ENCODE measurements at regions not wholly inside any gene's neighbourhood (a gene's known extent, or its start where the extent isn't known, plus 50 kb on each side); places are given as distances from the start of the nearest gene placed in this dataset.

DNA sequence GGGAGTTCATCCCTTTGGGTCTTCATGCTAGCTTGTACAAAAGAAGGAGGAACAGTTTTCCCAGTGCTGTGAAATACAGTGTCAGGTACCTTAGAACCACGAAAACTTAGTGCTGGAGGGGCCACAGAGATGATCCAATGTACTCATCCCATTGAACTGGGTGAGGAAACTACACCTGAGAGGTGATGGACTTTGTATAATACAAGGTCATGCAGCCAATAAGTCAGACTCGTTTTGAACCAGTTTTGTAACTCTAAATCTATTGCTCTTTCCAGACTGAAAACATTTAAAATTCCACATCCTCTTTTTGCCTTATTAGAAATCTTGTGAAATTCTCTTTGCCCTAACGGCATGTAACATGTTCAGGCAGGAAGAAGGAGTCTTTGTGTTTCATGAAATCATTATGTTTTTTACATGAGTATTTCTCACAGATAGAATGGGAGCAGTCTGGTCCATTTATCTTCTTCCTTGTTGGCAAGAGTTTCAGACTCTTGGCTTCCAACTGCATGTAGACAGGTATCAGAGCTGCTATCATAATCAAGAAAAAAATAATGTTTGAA is 146.8 kb upstream of the FBXL7 start:
- Mint-ChIP-seq H3K27ac (no peak overlapping the region), H3K4me3 (no peak overlapping the region), H3K36me3 (no peaks in the 10 kb centered on the region), H3K4me1 (no peaks in the 10 kb centered on the region), H3K27me3 (no peaks in the 10 kb centered on the region), H3K9me3 (peaks cover 0 to 13% (median 8%) of the 10 kb centered on the region in 5 donors)
- H3K27ac ChIP-seq (ENCODE audit: low read depth, low read length) = no peak overlapping the region
- no peaks in the 10 kb centered on the region for H3K27me3 ChIP-seq (ENCODE audit: insufficient read depth, low read length, poor library complexity, severe bottlenecking)
- H3K4me1 ChIP-seq (ENCODE audit: insufficient read depth, low read length) = no peaks in the 10 kb centered on the region
- ChIA-PET CTCF (no interaction called here), POLR2A (no interaction called here)
- no peaks in the 10 kb centered on the region for H3K9me3 ChIP-seq (ENCODE audit: low read length)
- H3K4me3 ChIP-seq (ENCODE audit: low read length) = no peak overlapping the region
- no peaks in the 10 kb centered on the region for H3K36me3 ChIP-seq (ENCODE audit: insufficient read depth, low read length)
- DNase-seq = no peak

- Histone ChIP-seq H3K27me3 (ENCODE audit: insufficient read depth, low read length, poor library complexity, severe bottlenecking) (no peaks in the 10 kb centered on the region), H3K4me3 (ENCODE audit: low read length) (no peak overlapping the region), H3K27ac (ENCODE audit: low read depth, low read length) (no peak overlapping the region), H3K9me3 (ENCODE audit: low read length) (no peaks in the 10 kb centered on the region), H3K4me1 (ENCODE audit: insufficient read depth, low read length) (no peaks in the 10 kb centered on the region), H3K36me3 (ENCODE audit: insufficient read depth, low read length) (no peaks in the 10 kb centered on the region)
- Mint-ChIP-seq H3K4me3 (no peak overlapping the region), H3K36me3 (no peaks in the 10 kb centered on the region), H3K4me1 (no peaks in the 10 kb centered on the region), H3K27me3 (no peaks in the 10 kb centered on the region), H3K9me3 (peaks cover 0 to 9% (median 7%) of the 10 kb centered on the region in 5 donors), H3K27ac (no peak overlapping the region)
- POLR2A ChIA-PET = no interaction called here
- CTCF ChIA-PET = no interaction called here
- DNase-seq = no peak
Observed at GRCh38 chr5:15350614-15351013, 149.4 kb upstream of the FBXL7 start.

DNA sequence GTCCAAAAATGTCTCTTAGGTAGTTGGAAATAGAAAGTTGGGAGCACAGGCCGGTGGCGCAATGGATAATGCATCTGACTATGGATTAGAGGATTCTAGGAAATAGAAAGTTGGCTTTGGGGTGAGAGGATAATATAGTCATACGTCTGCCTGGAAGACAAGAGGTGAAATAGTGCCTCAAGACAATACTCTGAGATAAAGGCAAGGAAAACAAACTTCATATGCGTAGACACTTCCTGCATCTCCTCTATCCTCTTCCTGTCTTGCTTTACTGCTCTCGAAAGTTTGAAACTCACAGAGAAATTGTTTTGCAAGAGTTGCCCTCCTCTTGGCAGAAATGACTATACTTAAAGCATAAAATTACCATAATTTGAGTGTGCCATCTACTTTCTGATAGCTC is 153.2 kb upstream of the FBXL7 start:
- Mint-ChIP-seq H3K27me3 (no peaks in the 10 kb centered on the region), H3K4me1 (no peaks in the 10 kb centered on the region), H3K36me3 (no peaks in the 10 kb centered on the region), H3K27ac (no peak overlapping the region), H3K4me3 (no peak overlapping the region), H3K9me3 (peaks cover 0 to 12% (median 5%) of the 10 kb centered on the region in 5 donors)
- Histone ChIP-seq H3K36me3 (ENCODE audit: insufficient read depth, low read length) (no peaks in the 10 kb centered on the region), H3K4me3 (ENCODE audit: low read length) (no peak overlapping the region), H3K27me3 (ENCODE audit: insufficient read depth, low read length, poor library complexity, severe bottlenecking) (no peaks in the 10 kb centered on the region), H3K27ac (ENCODE audit: low read depth, low read length) (no peak overlapping the region), H3K9me3 (ENCODE audit: low read length) (no peaks in the 10 kb centered on the region), H3K4me1 (ENCODE audit: insufficient read depth, low read length) (no peaks in the 10 kb centered on the region)
- CTCF ChIA-PET = no interaction called here
- POLR2A ChIA-PET = no interaction called here
- no peak for DNase-seq

DNA sequence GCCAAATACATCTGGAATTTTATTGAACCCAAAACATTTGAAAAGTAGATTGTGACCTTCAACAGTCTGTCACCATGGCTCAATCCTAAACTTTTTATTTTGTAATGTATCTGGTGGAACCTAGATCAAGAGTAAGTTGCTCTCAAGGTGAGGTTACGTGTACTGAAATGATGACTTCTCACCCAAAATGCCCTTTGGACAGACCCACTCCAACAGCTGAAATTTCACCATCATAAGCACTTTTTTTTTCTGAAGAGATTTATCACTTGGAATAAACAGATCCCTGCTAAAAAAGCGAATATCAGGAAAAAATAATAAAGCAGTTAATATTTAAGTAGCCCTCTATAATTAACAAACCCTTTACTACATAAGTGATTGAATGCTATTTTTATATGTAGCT is 155.0 kb upstream of the FBXL7 start:
- DNase-seq = no peak
- H3K27ac Mint-ChIP-seq = no peak overlapping the region
- peaks cover 4 to 9% (median 5%) of the 10 kb centered on the region in 5 donors for H3K9me3 Mint-ChIP-seq
- no peaks in the 10 kb centered on the region for H3K36me3 Mint-ChIP-seq
- Histone ChIP-seq H3K9me3 (ENCODE audit: low read length) (no peaks in the 10 kb centered on the region), H3K4me3 (ENCODE audit: low read length) (no peak overlapping the region), H3K36me3 (ENCODE audit: insufficient read depth, low read length) (no peaks in the 10 kb centered on the region), H3K27ac (ENCODE audit: low read depth, low read length) (no peak overlapping the region), H3K27me3 (ENCODE audit: insufficient read depth, low read length, poor library complexity, severe bottlenecking) (no peaks in the 10 kb centered on the region), H3K4me1 (ENCODE audit: insufficient read depth, low read length) (no peaks in the 10 kb centered on the region)
- CTCF ChIA-PET = no interaction called here
- H3K27me3 Mint-ChIP-seq = no peaks in the 10 kb centered on the region
- H3K4me3 Mint-ChIP-seq = no peak overlapping the region
- POLR2A ChIA-PET = no interaction called here
- no peaks in the 10 kb centered on the region for H3K4me1 Mint-ChIP-seq

DNA sequence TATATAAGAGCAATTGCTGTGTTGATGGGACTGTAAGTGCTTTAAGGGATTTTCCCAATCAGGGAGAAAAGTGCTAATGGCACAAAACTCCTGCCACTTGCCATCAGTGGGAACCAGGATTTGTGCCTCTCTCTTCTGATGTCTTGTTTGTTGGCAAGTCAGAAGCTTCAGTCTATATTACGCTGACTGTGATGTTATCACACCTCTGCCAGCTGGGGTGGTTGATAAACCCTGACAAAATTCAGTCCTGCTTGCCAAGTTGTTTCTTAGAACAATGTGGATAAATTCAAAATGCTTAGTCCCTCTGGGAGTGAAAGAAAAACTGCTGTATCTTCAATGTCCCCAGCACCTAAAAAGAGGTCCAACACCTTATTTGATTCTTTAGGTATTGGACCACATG is 161.4 kb upstream of the FBXL7 start:
- no peak for DNase-seq
- Histone ChIP-seq H3K9me3 (ENCODE audit: low read length) (no peaks in the 10 kb centered on the region), H3K36me3 (ENCODE audit: insufficient read depth, low read length) (no peaks in the 10 kb centered on the region), H3K4me1 (ENCODE audit: insufficient read depth, low read length) (no peaks in the 10 kb centered on the region), H3K27ac (ENCODE audit: low read depth, low read length) (no peak overlapping the region), H3K4me3 (ENCODE audit: low read length) (no peak overlapping the region), H3K27me3 (ENCODE audit: insufficient read depth, low read length, poor library complexity, severe bottlenecking) (no peaks in the 10 kb centered on the region)
- no peaks in the 10 kb centered on the region for H3K36me3 Mint-ChIP-seq
- ChIA-PET CTCF (interaction anchor here (1.5 kb wide), 1 partner anchor 14 kb away, joined by 3 read pairs; no protein-coding TSS in a partner anchor), POLR2A (no interaction called here)
- no peaks in the 10 kb centered on the region for H3K27me3 Mint-ChIP-seq
- no peak overlapping the region for H3K27ac Mint-ChIP-seq
- no peak overlapping the region for H3K4me3 Mint-ChIP-seq
- H3K9me3 Mint-ChIP-seq = peaks cover 8 to 15% (median 10%) of the 10 kb centered on the region in 5 donors
- no peaks in the 10 kb centered on the region for H3K4me1 Mint-ChIP-seq

GRCh38 chr5:15334551-15335266 is 165.3 kb upstream of the FBXL7 start:
- no peak for DNase-seq
- no peaks in the 10 kb centered on the region for H3K4me1 Mint-ChIP-seq
- Histone ChIP-seq H3K27me3 (ENCODE audit: insufficient read depth, low read length, poor library complexity, severe bottlenecking) (no peaks in the 10 kb centered on the region), H3K27ac (ENCODE audit: low read depth, low read length) (no peak overlapping the region), H3K4me1 (ENCODE audit: insufficient read depth, low read length) (no peaks in the 10 kb centered on the region), H3K36me3 (ENCODE audit: insufficient read depth, low read length) (no peaks in the 10 kb centered on the region), H3K4me3 (ENCODE audit: low read length) (no peak overlapping the region), H3K9me3 (ENCODE audit: low read length) (no peaks in the 10 kb centered on the region)
- ChIA-PET CTCF (no interaction called here), POLR2A (no interaction called here)
- no peak overlapping the region for H3K27ac Mint-ChIP-seq
- no peaks in the 10 kb centered on the region for H3K27me3 Mint-ChIP-seq
- peaks cover 4 to 30% (median 11%) of the 10 kb centered on the region in 5 donors for H3K9me3 Mint-ChIP-seq
- no peaks in the 10 kb centered on the region for H3K36me3 Mint-ChIP-seq
- H3K4me3 Mint-ChIP-seq = no peak overlapping the region

DNA sequence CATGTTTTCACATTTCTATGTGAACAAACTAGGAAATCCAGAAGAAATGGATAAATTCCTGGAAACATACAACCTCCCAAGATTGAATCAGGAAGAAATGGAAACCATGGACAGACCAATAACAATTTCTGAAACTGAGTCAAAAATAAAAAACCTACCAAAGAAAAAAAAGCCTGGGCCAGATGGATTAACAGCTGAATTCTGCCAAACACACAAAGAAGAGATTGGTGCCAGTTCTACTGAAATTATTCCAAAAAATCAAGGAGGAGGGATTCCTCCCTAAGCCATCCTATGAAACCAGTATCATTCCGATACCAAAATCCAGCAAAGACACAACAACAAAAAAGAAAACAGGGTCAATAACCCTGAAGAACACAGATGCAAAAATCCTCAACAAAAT is 166.9 kb upstream of the FBXL7 start:
- DNase-seq = no peak
- no peak overlapping the region for H3K27ac Mint-ChIP-seq
- Histone ChIP-seq H3K27me3 (ENCODE audit: insufficient read depth, low read length, poor library complexity, severe bottlenecking) (no peaks in the 10 kb centered on the region), H3K4me1 (ENCODE audit: insufficient read depth, low read length) (no peaks in the 10 kb centered on the region), H3K36me3 (ENCODE audit: insufficient read depth, low read length) (no peaks in the 10 kb centered on the region), H3K27ac (ENCODE audit: low read depth, low read length) (no peak overlapping the region), H3K9me3 (ENCODE audit: low read length) (no peaks in the 10 kb centered on the region), H3K4me3 (ENCODE audit: low read length) (no peak overlapping the region)
- CTCF ChIA-PET = no interaction called here
- no peak overlapping the region for H3K4me3 Mint-ChIP-seq
- POLR2A ChIA-PET = no interaction called here
- no peaks in the 10 kb centered on the region for H3K27me3 Mint-ChIP-seq
- no peaks in the 10 kb centered on the region for H3K4me1 Mint-ChIP-seq
- H3K9me3 Mint-ChIP-seq = peaks cover 3 to 35% (median 11%) of the 10 kb centered on the region in 5 donors
- H3K36me3 Mint-ChIP-seq = no peaks in the 10 kb centered on the region

- no peak for DNase-seq
- no peaks in the 10 kb centered on the region for H3K4me1 ChIP-seq (ENCODE audit: insufficient read depth, low read length)
- no peak overlapping the region for H3K27ac Mint-ChIP-seq
- H3K36me3 Mint-ChIP-seq = no peaks in the 10 kb centered on the region
- H3K4me1 Mint-ChIP-seq = no peaks in the 10 kb centered on the region
- H3K27me3 ChIP-seq (ENCODE audit: insufficient read depth, low read length, poor library complexity, severe bottlenecking) = no peaks in the 10 kb centered on the region
- no peak overlapping the region for H3K4me3 Mint-ChIP-seq
- ChIA-PET POLR2A (no interaction called here), CTCF (no interaction called here)
- H3K27me3 Mint-ChIP-seq = no peaks in the 10 kb centered on the region
- H3K9me3 ChIP-seq (ENCODE audit: low read length) = no peaks in the 10 kb centered on the region
- H3K27ac ChIP-seq (ENCODE audit: low read depth, low read length) = no peak overlapping the region
- peaks cover 0 to 14% (median 2%) of the 10 kb centered on the region in 5 donors for H3K9me3 Mint-ChIP-seq
- no peaks in the 10 kb centered on the region for H3K36me3 ChIP-seq (ENCODE audit: insufficient read depth, low read length)
- no peak overlapping the region for H3K4me3 ChIP-seq (ENCODE audit: low read length)
Observed at GRCh38 chr5:15326932-15327331, 173.0 kb upstream of the FBXL7 start.
